ENCODE measurements at regions not wholly inside any gene's neighbourhood (a gene's known extent, or its start where the extent isn't known, plus 50 kb on each side); places are given as distances from the start of the nearest gene placed in this dataset.

DNA sequence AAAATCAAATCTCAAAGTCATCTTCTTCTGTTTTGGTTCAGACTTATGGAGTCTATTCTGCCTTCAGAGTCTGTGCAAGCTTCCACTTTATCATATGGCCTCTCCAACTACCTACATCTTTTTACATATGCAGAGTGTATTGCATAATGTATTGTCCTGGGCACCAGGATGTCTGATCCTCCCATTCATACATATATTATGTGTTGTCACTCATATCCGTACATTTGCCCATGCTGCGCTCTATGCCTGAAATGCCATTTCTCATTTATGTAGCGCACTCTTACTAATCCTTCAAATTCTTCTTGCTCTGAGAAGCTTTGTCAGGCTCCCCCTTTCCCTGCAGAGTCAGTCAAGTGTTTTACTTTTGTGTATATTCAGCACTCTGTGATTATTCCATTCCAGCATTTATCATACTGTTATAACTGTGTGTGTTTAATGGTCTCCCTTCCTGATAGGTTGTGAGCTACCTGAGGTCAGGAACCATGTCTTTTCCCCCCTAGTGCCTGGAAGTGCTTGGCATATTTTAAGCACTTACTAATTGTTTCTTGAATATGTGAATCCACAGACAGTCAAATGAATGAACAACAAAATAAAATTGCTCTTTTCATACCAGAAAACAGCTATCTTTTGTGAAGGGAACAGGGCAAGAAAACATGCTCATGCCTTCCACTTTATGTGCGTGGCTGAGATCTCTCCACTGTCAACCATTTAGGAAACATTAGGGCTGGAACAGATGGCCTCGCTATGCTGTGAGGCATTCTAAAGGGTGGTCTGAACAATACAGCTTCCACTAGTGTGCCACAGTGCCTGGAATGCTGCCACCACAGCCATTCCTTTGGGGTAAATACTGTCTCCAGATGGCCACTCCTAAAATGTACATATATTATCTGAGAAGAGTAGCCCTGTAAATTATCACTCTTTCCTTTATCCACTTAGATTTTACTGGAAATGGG, 81.8 kb downstream of the GLUD2 start:
- TF ChIP-seq POLR2A (IDR thresholded peaks at IDR 0.05) (no peak), CTCF (IDR thresholded peaks at IDR 0.05) (no peak)
